A673 (cell line): ENCODE measurements at regions not wholly inside any gene's neighbourhood (a gene's known extent, or its start where the extent isn't known, plus 50 kb on each side); places are given as distances from the start of the nearest gene placed in this dataset.

ENCODE experiments used
- CTCF ChIP-seq: fragments of 300-800, 200-600 bp; sonication (generic); conservative IDR thresholded peaks from 2 replicates; pipeline ENCODE4 v1.5.1; 2017; ENCODE audit warnings: low read depth, mild to moderate bottlenecking, antibody characterized with exemption, low read length, moderate library complexity, mixed read lengths
- EZH2 ChIP-seq: fragments of 200-600 bp; sonication (generic); IDR thresholded peaks from 2 replicates; pipeline ENCODE4 v1.6.1; 2017; ENCODE audit warnings: borderline replicate concordance, low read depth, mild to moderate bottlenecking, mixed read lengths, antibody characterized with exemption, low read length; ENCODE audit not compliant: poor library complexity, severe bottlenecking

- TF ChIP-seq CTCF = no peak
- no peak for TF ChIP-seq EZH2
Observed at GRCh38 chr2:130263606-130264005, 65.4 kb upstream of the TUBA3E start.
